Myocyte (in vitro differentiated cells): ENCODE measurements at regions not wholly inside any gene's neighbourhood (a gene's known extent, or its start where the extent isn't known, plus 50 kb on each side); places are given as distances from the start of the nearest gene placed in this dataset.
A peak's percentile ranks its signal among the peaks of the same experiment; 100 is the strongest.
"Not testable (repeated sequence)": the region's sequence is repeated elsewhere in the genome, so short reads cannot be mapped to it uniquely, and the experiment has no call there.

Experiments
- DNase-seq: peaks from one replicate; pipeline ENCODE4 v3.0.0-alpha.2; 2012; ENCODE audit warnings: low read depth

DNA sequence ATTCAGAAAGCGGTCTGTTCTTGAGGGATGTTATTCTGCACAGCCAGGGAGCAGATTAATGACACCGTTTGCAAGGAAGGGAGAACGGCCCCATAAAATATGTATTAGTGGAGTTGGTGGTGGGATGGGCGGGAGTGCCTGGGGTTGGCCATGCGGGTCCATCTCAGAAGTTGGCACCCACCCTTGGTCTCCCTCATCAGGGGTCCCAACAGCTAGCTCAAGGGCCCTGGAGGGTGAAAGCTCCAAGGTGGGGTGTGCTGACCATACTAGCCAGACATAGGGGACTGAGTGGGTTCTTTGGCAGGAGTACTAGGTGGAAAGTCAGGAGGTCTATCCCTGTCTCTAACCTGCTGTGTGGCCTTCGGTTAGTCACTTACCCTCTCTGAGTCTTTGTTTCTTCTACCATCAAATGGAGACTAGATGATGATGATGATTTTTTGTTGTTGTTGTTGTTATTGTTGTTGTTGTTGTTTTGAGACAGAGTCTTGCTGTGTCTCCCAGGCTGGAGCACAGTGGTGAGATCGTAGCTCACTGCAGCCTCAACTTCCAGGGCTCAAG, 83.2 kb upstream of the BRD7 start:
- no peak for DNase-seq

- DNase-seq: no peak
Measured at GRCh38 chr16:50450957-50451356, 82.2 kb upstream of the BRD7 start.

- no peak for DNase-seq
Measured at GRCh38 chr16:50449800-50450199, 81.0 kb upstream of the BRD7 start.

GRCh38 chr16:50448981-50449380, 80.2 kb upstream of the BRD7 start:
- no peak for DNase-seq

DNA sequence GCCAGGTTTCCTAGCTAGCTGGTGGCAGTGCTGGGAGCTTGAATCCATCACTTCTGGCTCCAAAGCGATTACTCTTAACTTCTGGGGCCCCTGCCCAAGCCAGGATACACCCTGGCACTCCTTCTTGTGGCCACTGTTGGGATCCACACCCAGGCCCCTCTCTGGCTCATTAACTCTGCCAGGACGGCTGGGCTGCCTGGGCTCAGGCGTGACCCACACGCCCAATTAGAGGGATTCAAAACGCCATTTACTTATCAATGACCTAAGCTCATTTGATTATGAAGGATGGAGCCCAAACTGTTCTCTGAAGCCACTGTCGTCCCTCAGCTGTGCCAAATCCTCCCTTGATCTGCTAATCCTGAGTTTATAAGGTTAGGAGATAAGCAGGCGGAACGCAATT, 79.7 kb upstream of the BRD7 start:
- DNase-seq: no peak

GRCh38 chr16:50447386-50447785, 78.6 kb upstream of the BRD7 start:
- not testable (repeated sequence) for DNase-seq

DNA sequence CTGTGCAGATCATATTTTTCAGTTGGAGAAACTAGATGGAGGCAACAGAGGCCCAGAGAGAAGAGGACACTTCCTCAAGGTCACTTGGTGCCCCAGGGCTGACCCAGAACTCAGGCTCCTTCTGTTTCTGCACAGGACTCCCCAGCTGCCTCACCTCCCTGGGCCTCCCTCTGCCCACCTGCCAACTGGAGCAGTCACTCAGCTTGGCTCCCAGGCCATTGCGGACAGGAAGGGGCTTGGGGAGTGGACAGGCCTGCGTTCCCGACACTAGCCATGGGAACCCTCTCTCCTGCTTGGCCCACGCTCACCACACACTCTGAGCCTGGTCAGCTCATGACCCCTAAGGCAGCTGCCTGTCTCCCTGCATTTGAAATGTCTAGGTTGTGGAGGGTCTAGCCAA, 78.1 kb upstream of the BRD7 start:
- no peak for DNase-seq

DNA sequence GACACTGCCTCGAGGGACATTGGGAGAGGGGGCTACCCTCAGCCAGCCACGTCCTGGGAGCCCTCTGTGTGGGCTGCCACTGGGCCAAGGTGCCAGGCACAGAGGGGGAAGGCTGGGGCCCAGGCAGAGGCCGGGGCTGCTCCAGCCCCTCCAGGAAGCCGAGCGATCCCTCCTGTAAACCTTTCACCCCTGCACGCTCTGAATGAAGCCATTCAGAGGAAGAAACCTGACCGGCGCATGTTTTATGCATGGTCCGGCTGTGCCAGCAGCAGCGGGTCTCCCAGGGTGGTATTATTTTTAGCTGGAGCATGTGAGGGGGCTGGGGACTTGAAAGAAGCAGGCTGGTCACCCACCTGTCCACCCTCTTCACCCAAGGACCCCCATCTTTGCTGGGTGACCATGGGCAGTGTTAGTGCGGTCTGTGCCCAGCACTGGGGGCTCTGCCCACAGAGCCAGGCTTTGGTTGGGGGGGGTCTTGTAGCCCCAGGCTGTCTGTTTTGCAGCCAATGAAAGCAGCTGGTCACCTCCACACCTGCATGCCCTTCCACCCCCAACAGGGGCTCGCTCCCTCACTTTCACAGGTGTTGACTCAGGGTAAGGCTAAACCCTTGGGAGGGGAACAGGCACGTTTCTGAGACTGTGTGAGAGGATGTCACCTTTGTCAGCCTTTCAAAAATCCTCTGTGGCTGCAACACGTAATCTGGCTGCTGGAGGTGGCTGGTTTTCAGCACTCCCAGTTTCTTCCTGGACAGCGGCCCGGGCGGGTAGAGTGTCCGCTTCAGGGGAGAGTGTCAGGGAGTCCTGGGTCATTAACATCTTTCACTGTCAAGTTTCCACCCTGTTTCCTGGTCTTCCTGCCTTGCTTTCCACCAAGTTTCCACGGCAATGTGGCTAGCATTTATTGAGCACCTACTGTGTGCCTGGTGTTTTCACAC, 77.1 kb upstream of the BRD7 start:
- no peak for DNase-seq

DNA sequence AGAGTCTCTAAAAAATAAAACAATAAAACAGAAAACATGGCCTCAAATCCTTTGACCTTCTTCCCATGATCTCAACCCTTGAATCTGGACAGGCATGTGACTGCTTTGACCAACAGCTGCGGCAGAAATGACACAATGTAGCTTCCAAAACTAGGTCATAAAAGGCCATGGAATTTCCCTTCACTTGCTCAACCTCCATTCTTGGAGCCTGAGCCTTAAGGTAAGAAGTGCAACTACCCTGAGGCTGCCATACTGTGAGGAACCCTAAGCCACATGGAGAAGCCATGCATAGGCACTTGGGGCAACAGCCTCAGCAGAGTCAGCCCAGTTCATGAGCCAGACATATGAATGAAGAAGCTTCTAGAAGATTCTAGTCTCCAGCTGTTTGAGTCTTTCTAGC, 75.7 kb upstream of the BRD7 start:
- peak; percentile 5 for DNase-seq

GRCh38 chr16:50442221-50442620, 73.4 kb upstream of the BRD7 start:
- DNase-seq: no peak

DNA sequence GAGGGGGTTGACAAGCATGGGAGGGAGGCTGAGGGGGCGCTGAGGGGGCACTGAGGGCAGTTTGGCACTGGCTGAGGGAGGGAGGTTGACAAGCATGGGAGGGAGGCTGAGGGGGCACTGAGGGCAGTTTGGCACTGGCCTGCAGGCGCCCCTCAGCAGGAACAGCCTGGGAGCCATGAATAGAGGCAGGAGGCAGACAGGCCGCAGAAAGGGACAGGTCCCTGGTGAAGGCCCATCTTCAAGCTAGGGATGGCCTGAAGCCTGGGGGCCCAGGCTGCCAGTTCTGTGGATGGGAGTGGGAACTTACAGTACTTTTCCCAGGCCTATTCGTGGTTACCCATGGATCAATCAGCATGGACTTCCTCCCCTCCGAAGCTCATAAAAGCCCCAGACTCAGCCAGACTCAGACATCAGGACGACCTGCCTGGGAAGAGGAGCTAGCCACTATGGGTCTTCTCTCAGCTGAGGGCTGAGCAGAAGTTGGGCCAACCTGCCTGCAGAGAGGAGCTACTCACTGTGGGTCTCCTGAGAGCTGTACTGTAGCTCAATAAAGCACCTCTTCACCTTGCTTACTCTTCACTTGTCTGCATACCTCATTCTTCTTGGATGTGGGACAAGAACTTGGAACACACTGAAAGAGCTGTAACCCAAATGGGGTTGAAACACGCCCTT, 72.8 kb upstream of the BRD7 start:
- DNase-seq: no peak

- DNase-seq: no peak
Measured at GRCh38 chr16:50440991-50441390, 72.2 kb upstream of the BRD7 start.

GRCh38 chr16:50440531-50440930, 71.7 kb upstream of the BRD7 start:
- DNase-seq: no peak

DNA sequence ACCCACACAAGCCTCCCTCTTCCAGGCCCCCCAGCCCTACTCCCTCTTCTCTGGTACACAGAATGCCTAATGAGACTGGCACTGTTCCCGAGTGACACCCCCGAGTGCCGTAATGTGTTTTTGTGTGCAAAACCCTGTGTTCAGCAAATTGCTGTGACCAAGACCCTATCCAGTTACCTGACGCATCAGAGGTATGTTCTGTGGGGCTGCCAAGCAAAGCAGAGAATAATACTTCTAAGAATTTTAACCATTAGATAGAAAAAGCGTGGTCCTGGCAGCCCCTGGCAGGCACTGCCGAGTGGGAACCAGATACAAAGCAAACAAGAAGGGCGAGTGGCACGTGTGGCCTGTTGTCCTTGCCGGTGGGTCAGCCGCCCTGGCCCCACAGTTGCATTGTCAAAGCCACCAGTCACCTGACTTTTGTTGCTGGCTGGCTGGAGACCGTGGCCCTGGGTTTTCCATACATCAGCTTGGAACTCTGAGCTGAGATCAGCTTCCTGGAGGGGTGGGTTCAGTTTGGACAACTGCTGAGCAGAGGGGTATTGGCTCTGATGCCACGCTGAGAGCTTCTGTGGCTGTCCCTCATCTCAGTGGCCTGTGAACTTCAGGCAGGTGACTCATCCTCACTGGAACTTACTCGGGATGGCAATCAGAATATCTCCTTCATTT, 69.1 kb upstream of the BRD7 start:
- no peak for DNase-seq

DNA sequence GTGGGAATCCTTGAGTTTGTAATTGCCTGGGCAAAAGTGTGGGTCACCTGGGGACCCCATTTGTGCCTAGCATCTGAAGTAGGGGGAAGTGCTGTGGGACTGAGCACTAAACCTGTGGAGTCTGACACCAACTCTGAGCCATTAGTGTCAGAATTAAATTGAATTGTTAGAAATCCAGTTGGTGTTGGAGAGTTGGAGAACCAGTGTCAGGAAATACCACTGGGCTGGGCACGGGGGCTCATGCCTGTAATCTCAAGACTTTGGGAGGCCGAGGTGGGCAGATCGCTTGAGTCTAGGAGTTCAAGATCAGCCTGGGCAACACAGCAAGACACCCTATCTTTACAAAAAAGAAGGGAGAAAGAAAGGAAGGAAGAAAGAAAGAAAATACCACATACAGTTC, 67.5 kb upstream of the BRD7 start:
- DNase-seq: no peak

- no peak for DNase-seq
Measured at GRCh38 chr16:50434872-50435478, 66.2 kb upstream of the BRD7 start.

DNA sequence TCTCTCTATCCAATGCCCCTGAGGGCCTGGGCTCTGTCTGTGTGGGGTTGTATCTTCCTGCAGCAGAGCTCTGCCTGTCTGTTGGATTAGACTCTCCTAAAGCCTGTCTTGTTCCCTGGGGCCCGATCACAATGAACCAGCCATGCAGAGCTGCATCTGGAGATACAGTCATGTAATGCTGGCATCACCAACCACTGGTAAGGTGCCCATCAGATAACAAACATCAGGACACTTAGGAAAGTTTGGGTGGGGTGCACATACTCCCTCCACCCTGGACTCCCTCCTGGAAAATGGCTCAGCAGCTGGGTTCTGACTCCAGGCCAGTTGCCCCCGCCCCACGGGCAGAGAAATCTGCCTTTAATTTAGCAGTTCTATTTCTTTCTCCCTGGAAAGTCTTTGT, 61.3 kb upstream of the BRD7 start:
- DNase-seq: no peak

- DNase-seq: no peak
Measured at GRCh38 chr16:50428742-50429141, 60.0 kb upstream of the BRD7 start.

GRCh38 chr16:50428116-50428515, 59.3 kb upstream of the BRD7 start:
- DNase-seq: no peak

DNA sequence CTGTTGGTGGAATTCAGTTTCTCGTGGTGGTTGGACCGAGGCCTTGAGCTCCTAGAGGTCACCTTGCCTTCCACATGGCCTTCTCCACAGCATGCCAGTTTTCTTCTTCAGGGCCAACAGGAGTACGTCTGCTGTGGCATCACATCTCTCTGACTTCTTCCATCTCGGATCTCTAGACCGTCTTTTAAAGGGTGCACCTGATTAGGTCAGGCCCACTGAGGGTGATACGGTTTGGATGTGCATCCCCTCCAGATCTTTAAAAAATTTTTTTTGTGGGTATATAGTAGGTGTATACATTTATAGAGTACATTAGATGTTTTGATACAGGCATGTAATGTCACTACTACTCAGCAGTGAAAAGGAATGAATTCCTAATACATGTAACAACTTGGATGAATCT, 58.3 kb upstream of the BRD7 start:
- DNase-seq: no peak

GRCh38 chr16:50425648-50426047, 56.9 kb upstream of the BRD7 start:
- no peak for DNase-seq
